Medulla oblongata (tissue), 1 donor: ENCODE measurements at regions not wholly inside any gene's neighbourhood (a gene's known extent, or its start where the extent isn't known, plus 50 kb on each side); places are given as distances from the start of the nearest gene placed in this dataset.
"Not testable (repeated sequence)": the region's sequence is repeated elsewhere in the genome, so short reads cannot be mapped to it uniquely, and the experiment has no call there.

Experiments used
- DNase-seq: peaks from one replicate; pipeline ENCODE4 v3.0.0-alpha.2; 2015; ENCODE audit errors: extremely low spot score

DNA sequence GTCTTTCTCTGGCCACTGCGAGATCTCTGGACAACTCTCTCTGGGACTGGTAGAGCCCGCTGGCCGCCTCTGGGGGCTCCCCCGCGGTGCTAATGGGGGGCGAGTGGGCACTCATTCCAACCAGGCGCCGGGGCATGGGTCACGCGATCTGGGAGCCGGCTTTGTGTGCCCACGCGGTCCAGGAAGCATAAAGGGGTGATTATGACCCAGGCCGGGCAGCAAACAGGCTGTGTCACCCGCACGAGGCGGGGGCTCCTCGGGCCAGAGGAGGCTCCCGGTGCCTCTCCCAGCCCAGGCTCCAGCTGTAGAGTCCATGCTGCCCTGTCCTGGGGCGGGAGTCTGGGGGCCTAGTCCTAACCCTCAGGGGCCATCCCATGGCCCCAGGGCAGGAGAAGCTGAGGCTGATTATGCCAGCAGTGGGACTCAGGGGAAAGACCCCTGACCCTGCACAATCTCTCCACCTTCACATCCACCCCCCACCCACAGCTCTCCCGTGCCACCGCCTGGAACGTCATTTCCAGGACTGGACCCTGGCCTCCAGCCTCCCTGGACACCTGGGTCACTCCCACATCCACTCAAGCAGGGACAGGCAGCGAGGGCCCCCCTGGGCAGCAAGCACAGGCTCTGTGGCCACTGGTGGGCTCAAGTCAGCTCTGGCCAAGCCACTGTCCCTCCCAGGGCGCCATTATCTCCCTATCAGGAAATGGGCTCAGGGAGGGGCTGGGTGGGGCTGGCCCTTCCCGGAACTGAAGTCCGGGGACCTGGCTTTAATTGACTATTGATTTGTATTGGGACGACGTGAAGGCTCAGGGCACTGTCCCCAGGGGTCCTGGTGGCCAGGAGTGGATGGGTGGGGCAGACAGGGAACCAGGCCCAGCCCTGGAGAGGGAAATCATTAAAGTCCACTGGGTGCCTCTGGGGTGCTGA, 50.0 kb downstream of the PTPRS start:
- peak; percentile 79 for DNase-seq

DNA sequence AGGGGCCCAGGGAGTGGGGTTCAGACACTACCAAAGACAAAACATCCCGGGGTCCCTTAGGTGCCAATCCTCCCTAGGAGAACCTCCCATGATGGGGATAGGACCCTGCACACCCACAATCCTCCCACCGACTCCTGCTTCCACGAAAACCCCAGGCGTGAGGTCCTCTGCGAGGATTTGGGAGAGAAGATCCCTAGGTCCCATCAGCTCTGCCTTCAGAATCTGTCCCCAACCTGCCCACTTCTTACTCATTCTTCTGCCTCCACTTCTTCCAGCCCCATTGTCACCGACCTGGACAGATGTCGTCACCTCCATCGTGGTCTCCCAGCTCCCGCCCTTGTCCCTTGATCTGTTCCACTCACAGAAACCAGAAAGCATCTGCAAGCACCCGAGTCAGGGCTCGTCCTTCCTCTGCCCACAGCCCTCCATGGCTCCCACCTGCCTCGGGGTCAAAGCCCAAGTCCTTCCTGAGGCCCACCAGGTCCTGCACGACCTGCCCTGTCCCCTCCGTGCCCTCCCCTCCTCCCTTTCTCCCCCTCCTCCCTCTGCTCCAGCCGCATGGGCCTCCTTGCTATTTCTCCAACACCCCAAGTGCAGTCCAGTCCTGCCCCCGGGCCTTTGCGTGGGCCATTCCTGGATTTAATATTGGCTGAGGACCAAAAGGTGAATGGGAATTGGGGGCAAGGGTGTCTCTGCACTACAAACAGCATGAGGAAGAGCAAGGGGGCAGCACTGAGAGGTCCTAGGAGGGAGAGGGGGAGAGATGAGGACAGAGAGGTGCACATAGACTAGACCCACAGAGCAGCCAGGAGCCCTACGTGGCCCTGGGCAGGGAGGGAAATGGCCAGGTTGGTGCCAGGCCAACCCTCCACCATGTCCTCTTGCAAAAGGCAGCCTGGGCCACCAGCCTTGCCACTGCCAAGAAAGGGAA, 51.3 kb downstream of the PTPRS start:
- peak; percentile 15 for DNase-seq

DNA sequence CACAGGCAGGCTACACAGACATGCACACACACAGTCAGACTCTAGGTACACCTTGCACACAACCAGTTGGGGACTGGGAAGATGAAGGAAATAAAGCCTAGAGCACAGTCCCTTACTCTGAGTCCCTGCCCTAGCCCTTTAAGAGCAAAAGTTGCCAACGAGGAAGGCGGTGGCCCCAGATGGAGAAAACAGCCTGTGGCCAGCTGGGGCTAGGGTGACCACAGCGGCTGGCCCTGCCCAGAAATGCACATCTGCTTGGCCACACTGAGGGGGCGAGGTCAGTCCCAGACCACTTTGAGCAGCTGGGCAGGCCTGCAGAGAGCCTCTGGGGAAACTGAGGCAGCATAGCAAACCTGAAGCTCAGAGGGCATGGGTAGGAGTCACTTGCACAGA, 52.3 kb downstream of the PTPRS start:
- DNase-seq = no peak

DNA sequence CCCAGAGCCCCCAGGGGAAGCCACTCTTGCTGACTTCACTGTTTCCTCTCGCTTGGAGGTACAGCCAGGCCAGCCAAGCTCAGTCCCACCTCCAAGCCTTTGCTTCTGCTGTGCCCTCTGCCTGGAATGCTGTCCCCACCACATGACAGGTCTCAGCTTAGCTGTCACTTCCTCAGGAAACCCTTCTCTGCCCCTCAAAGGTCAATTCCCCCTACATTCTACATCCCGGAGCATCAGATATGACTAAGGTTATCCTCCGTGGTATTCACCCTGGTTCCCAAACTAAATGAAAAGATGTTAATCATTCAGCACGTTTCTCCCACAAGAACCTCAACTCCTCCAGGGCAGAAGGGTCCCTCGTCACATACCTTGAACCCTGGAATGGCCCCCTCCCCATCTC, 53.5 kb downstream of the PTPRS start:
- no peak for DNase-seq

DNA sequence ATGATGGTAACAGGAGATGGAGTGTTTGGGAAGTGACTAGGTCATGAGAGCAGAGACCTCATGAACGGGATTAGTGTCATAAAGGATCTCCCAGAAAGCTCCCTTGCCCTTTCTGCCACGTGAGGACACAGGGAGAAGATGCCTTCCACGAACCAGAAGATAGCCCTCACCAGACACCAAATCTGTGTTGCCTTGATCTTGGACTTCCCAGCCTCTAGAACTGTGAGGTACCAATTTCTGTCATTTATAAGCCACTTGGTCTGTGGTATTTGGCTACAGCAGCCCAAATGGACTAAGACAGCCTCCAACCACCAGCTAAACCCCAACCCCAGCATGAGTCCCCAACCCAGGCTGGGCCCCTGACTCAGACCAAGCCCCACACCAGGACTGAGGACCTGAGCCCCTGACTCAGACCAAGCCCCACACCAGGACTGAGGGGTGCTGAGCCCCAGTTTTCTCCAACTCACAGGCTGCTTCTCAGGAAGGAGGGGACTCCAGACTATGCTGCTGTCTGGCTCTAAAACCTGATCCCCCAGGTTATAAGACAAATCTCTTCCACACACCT, 54.1 kb downstream of the PTPRS start:
- no peak for DNase-seq

DNA sequence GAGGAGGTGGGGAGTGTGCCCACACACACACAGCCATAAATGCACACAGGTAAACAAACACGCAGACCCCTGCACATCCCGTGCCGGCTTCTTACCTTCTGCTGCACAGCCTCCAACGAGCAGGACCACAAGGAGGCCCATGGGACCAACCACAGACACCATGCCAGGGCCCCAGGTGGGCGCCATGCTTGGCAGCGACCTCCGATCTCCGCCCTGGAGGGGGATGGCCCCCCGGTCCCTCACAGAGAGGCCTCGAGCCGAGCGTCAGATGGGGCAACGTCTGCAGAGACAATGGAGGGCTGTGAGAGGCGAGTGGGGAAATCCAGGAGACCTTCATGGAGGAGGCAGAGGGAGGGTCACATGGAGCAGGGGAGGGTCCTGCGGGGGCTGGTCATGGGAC, 54.7 kb downstream of the PTPRS start:
- no peak for DNase-seq

DNA sequence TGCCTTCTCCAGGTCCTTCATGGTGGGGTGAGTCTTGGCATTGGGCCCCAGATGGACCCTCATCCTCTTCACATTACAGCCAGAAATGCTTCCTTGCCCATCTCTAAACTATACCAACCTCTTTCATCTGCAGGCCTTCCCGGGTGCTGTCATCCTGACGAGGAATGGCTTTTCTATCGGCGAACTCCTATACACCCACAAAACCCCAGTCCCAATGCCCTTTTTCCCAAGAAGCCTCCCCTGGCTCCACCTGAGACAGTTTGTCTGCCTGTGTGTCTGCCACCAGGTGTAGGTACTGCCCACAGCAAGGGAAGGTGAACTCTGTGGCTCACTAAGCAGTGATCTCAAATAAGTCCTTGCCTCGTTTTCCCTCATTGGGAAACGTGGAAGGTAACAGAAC, 55.3 kb downstream of the PTPRS start:
- DNase-seq = no peak

DNA sequence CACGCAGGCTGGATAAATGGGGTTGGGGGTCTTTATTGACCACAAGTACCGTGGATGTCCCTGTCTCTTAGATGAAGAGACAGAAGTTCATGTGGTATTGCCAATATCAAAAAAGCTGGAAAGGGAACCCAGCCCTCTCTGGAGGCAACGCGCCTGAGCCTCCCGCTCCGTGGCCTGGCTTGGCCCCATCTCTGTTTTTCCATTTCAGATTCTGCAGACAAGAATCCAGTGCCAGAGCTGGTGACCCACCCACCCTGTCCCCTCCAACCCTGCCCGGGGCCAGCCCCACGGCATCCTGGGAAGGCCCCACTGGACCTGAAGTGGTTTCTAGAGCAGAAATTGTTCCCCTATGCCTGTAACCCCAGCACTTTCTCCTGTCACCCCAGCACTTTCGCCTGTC, 57.7 kb downstream of the PTPRS start:
- no peak for DNase-seq

DNA sequence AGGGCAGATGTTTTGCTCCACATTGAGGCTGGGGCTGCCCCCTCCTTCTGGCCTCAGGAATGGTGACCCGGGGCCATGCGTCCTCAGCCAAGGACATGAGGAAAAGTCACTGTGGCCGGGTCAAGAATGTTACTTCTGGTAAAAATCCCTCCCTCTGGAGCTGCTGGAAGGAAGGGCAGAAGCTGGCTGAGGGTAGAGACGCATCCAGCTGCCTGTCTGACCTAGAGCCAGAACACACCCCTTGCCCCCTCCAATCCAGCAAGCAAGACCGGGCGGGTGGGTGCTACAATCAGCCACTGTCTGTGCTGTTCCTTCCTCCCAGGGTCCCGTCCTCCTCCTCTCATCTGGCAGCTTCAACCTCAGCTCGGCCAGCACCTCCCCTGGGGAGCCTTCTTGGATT, 59.0 kb downstream of the PTPRS start:
- DNase-seq = no peak

DNA sequence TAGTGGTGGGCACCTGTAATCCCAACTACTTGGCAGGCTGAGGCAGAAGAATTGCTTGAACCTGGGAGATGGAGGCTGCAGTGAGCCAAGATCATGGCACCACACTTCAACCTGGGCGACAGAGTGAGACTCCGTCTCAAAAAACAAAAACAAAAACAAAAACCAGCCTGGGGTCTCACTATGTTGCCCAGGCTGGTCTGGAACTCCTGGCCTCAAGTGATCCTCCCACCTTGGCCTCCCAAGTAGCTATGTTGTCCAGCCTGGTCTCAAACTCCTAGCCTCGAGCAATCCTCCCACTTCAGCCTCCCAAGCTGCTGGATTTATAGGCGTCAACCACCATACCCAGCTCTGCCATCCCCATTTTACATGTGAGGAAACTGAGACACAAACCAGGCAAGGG, 64.9 kb downstream of the PTPRS start:
- DNase-seq = not testable (repeated sequence)

DNA sequence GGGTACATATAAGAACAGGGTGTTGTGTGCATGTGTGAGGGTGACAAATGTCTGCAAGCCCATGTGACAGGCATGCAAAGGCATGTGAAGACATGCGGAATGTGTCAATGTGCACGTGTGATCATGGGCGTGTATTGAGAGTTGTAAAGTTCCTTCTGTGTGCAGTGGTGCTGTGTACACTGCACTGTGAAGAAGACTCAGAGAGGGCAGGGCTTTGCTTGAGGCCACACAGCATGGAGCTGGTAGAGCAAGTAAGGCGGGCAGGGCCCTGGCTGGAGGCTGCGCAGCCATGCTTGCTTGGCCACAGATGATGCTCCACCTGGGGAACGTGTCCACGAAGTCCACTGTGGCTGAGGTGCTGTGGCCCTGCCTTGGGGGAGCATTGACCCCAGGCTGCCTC, 66.8 kb downstream of the PTPRS start:
- DNase-seq = no peak

DNA sequence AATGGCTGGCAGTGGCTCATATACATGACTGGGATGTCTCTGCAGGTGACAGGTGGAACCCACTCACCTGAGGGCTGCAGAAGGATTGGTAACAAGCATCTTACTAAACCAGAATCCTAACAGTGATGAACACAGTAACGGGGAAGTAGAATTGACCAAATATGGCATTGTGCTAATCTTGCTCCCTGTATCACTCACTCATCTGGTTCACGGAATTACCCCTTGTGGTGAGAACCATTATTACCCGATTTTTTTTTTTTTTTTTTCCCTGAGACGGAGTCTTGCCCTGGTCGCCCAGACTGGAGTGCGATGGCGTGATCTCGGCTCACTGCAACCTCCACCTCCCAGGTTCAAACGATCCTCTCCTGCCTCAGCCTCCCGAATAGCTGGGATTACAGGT, 69.5 kb downstream of the PTPRS start:
- no peak for DNase-seq

DNA sequence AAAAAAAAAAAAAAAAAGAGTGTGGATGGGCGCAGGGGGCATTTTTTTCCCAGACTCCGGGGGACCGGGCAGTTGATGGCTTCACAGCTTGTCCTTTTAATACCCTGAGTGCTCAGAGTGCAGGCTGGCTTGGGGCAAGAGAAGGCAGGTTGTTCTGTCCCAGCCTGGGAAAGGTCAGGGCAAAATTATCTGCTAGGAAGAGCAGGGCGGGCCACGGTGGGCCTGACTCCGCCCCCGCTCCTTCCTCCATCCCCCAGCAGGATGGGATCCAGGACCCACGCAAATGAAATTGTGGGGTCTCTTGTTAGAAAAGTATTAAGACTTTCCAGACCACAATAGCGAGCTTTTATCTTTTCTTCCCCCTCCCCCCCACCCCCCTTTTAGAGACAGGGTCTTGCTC, 70.7 kb downstream of the PTPRS start:
- DNase-seq = no peak

DNA sequence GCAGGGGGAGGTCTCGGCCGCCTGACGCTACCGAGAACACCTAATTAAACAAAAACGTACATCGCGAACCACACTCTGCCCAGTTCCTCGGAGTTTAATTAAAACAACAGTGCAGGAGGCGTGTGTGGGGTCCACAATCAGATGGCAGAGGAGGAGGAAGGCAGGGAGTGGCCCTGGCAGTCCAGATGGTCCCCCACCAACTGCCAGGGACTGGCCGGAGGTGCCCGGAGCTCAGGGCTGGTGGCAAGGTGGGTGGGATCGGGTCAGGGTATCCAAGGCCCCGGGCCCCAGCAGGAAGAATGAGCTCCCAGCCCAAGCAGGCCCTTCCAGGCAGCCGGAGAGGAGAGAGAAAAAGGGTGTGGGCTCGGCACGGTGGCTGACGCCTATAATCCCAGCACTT, 71.3 kb downstream of the PTPRS start:
- no peak for DNase-seq

DNA sequence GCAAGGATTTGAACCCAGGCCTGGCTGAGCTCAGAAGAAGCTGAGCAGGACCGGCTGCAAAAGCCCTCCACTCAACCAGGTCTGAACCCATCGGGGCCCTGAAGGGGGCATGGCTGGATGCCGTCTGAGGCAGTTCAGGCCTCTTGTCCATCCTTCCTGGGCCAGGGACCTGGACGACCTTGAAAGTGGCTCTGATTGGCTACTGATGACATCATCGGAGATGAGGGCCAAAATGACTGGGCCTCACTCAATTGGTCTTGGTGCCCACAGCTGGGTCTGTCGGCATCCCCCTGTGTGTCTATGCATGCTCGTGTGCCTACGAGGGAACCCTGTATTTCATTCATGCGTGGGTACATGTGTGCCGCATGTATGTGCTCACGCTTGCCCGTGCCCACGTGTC, 71.8 kb downstream of the PTPRS start:
- DNase-seq = no peak

DNA sequence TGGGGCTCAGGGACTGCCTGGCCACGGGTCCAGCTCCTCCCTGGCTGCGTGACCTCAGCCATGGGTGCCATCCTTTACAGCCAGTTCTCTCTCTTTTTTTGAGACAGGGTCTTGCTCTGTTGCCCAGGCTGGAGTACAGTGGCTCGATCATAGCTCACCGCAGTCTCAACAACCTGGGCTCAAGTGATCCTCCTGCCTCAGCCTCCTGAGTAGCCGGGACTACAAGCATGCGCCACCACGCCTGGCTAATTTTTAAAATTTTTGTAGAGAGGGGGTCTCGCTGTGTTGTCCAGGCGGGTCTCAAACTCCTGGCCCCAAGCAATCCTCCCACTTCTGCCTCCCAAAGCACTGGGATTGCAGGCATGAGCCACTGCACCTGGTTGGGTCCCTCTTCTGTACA, 75.4 kb downstream of the PTPRS start:
- no peak for DNase-seq

DNA sequence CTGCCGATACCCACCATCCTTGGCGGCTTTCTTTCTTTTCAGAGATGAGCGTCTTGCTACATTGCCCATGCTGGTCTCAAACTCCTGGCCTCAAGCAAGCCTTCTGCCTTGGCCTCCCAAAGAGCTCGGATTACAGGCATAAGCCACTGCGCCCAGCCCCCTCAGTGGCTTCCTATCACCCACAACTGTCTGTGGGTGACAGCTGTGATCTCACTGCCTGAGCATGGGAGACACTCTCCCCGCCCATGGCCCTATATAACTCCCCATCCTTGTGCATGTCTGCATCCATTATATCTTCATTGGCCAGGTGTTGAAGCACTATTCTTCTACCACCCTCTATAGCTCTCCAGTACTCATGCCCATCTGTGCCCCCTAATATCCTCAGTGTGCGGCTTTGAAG, 76.2 kb downstream of the PTPRS start:
- no peak for DNase-seq

DNA sequence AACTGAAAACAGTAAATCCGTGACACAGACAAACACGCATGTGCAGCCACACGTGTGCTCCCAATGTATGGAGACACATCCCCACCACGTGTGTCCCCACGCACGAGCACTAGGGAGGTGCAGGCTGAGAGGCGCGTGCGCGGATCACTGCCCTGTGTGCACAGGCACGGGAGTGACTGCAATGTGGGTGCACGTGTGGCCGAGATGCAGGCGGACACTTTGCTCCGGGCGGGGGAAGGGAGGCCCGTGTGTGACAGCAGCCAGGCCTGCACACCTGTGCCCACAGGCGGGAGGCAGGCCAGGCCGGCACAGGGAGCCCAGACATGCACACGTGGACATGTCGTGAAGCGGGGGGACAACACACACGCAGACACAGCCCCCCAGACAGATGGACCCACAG, 77.0 kb downstream of the PTPRS start:
- no peak for DNase-seq

DNA sequence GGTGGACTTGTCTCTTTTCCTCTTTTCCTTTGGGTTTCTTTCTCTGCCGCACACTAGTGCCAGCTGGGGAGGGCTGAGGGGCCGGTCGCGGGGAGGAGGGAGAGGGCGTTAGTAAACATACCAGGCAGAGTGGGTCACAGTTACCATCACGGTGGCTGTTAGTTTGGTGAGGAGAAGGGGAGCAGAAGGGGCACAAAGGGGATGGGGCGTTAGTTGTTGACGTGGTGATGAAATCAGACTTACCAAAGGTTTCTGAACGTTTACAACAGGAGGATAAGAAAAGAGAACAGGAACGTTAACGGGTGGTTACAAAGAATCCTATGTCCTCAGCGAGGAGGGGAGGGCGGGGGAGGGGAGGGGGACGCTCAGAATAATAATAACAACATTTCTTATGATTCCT, 77.9 kb downstream of the PTPRS start:
- no peak for DNase-seq

DNA sequence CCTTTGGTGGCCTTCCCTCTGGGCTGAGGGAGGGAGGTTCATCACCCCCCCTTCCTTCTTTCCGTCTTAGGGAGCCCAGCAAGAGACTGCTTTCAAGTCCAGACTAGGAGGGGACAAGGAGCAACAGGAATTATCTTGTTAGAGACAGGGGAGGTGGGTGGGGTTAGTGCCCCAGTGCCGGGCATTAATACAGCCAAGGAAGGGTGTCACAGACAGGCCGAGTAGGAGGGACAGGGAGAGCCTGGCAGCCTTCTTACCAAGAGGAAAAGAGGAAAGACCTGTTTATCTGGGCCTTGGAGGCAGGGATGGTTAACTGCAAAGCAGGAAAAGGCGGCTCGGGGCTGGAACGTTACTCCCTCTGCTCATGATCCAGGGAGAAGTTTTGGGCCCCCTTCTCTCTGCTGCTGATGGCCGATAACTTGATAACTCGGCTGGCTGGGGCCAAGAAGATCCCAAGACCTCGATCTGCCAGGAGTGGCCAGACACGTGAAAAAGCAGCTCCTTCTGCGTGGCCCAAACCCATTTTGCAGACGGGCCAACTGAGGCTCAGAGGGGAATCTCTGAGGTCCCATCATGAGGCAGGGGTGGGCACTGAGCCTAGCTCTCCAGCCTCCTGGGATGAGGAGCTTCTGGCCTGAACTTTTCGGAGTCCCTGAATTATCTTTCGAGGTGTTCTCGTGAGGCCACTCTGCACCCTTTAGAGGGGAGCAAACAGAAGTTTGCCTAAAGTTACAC, 79.3 kb downstream of the PTPRS start:
- DNase-seq = no peak

DNA sequence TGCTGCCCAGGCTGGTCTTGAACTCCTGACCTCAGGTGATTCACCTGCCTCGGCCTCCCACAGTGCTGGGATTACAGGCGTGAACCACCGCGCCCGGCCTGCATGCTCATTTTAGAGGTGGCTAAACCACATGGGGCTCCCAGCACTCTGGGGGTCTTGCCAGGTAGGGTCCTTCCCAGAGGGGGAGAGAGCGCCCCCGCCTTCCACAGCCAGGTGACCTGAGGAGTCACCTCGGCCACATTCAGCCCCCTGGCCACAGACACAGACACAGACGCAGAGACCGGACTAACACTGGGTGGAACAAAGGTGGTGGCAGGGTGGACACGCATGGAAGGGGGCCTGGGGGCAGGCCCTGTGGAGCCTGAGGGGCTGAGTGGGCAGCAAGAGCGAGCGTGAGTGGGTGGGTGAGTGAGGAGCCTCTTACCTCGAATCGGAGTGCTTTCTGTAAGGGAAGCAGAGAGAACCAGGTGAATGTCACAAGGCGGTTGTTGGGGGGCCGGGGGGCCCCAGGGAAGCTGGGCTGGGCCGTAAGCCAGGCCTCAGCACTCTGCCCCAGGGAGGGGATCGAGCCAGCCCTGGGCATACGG, 80.1 kb downstream of the PTPRS start:
- DNase-seq = no peak
